IMR-90 (cell line): ENCODE measurements at regions not wholly inside any gene's neighbourhood (a gene's known extent, or its start where the extent isn't known, plus 50 kb on each side); places are given as distances from the start of the nearest gene placed in this dataset.

Experiments used
- ATAC-seq: fragments of 200-7000 bp; cut with Tn5 transposase; 2 replicates; pipeline ENCODE4 v1.9.1; 2020; ENCODE audit warnings: low read depth, mild to moderate bottlenecking, moderate library complexity
- BruUV-seq: library from RNA; stranded (reverse); fragments of 400-500 nt; replicated peaks from 2 replicates; lab custom pipeline; 2021; lab: Mats Ljungman, UMichigan
- CTCF ChIA-PET: fragments of 300-600 bp; formaldehyde crosslinking; extraction: SDS; loops from one replicate; lab custom pipeline; 2021; ENCODE audit warnings: antibody characterized with exemption; lab: Yijun Ruan, JAX
- POLR2A ChIA-PET: fragments of 300-600 bp; sonication (Branson Sonifier 250); formaldehyde crosslinking; loops from one replicate; lab custom pipeline; 2022; ENCODE audit warnings: antibody characterized with exemption; ENCODE audit not compliant: unreplicated experiment; lab: Charles Lee
- DNase-seq: peaks from one replicate; pipeline ENCODE4 v3.0.0; 2013
- H2AFZ ChIP-seq: replicated peaks from 2 replicates; pipeline ENCODE3; 2013; ENCODE audit warnings: low read length, mild to moderate bottlenecking; ENCODE audit not compliant: poor library complexity
- H2AK5ac ChIP-seq: 2 replicates; pipeline ENCODE4 v1.6.1; 2013; ENCODE audit warnings: low read depth, low read length, inconsistent platforms
- H2AK9ac ChIP-seq: replicated peaks from 2 replicates; pipeline ENCODE3; 2013; ENCODE audit warnings: mild to moderate bottlenecking, low read depth, low read length, moderate library complexity; ENCODE audit not compliant: poor library complexity
- H2BK120ac ChIP-seq: 2 replicates; pipeline ENCODE4 v1.6.1; 2013; ENCODE audit warnings: low read depth, low read length, inconsistent platforms
- H2BK15ac ChIP-seq: 3 replicates; pipeline ENCODE4 v1.6.1; 2013; ENCODE audit warnings: low read depth, low read length, inconsistent platforms
- H2BK20ac ChIP-seq: 2 replicates; pipeline ENCODE4 v1.6.1; 2013; ENCODE audit warnings: low read depth, mild to moderate bottlenecking, inconsistent platforms, low read length, moderate library complexity
- H2BK5ac ChIP-seq: 2 replicates; pipeline ENCODE4 v1.6.1; 2013; ENCODE audit warnings: mild to moderate bottlenecking, low read depth, low read length, inconsistent platforms; ENCODE audit not compliant: poor library complexity, severe bottlenecking
- H3K14ac ChIP-seq: replicated peaks from 2 replicates; pipeline ENCODE4 v1.6.1; 2013; ENCODE audit warnings: low read depth, low read length, inconsistent platforms
- H3K18ac ChIP-seq: 2 replicates; pipeline ENCODE4 v1.6.1; 2013; ENCODE audit warnings: low read depth, low read length, control low read depth
- H3K23ac ChIP-seq: 2 replicates; pipeline ENCODE4 v1.6.1; 2013; ENCODE audit warnings: low read depth, low read length, inconsistent platforms
- H3K27ac ChIP-seq: 2 replicates; pipeline ENCODE4 v1.5.1; 2013; ENCODE audit warnings: mild to moderate bottlenecking, control low read depth, low read length; ENCODE audit not compliant: insufficient read depth
- H3K27me3 ChIP-seq: 2 replicates; pipeline ENCODE4 v1.6.1; 2013; ENCODE audit warnings: low read length; ENCODE audit not compliant: control insufficient read depth, insufficient read depth
- H3K36me3 ChIP-seq: 2 replicates; pipeline ENCODE4 v1.6.1; 2013; ENCODE audit warnings: low read length, mixed read lengths; ENCODE audit not compliant: control insufficient read depth, insufficient read depth
- H3K4ac ChIP-seq: 2 replicates; pipeline ENCODE4 v1.6.1; 2013; ENCODE audit warnings: low read depth, low read length, inconsistent platforms
- H3K4me1 ChIP-seq: 2 replicates; pipeline ENCODE4 v1.6.1; 2013; ENCODE audit warnings: low read length, mixed read lengths; ENCODE audit not compliant: control insufficient read depth, insufficient read depth
- H3K4me2 ChIP-seq: 2 replicates; pipeline ENCODE4 v1.6.1; 2013; ENCODE audit warnings: low read depth, mild to moderate bottlenecking, control low read depth, low read length, moderate library complexity
- H3K4me3 ChIP-seq: 2 replicates; pipeline ENCODE4 v1.5.1; 2013; ENCODE audit warnings: low read depth, mild to moderate bottlenecking, control low read depth, low read length, moderate library complexity; ENCODE audit not compliant: insufficient read depth
- H3K56ac ChIP-seq: 2 replicates; pipeline ENCODE4 v1.6.1; 2013; ENCODE audit warnings: low read length, inconsistent platforms; ENCODE audit not compliant: insufficient read depth; ENCODE audit errors: extremely low read depth
- H3K79me1 ChIP-seq, 2 experiments: 2 replicates each; pipeline ENCODE4 v1.6.1; 2013; ENCODE audit warnings: low read length in 2 of 2, inconsistent platforms in 1 of 2, low read depth in 1 of 2
- H3K9ac ChIP-seq: 2 replicates; pipeline ENCODE4 v1.6.1; 2013; ENCODE audit warnings: low read depth, low read length, control low read depth
- H3K9me1 ChIP-seq: 2 replicates; pipeline ENCODE4 v1.6.1; 2013; ENCODE audit warnings: low read length, inconsistent platforms; ENCODE audit not compliant: insufficient read depth
- H3K9me3 ChIP-seq: 2 replicates; pipeline ENCODE4 v1.6.1; 2013; ENCODE audit warnings: low read length; ENCODE audit not compliant: control insufficient read depth, insufficient read depth
- H4K20me1 ChIP-seq: 2 replicates; pipeline ENCODE4 v1.6.1; 2013; ENCODE audit warnings: low read length, inconsistent platforms; ENCODE audit not compliant: insufficient read depth
- H4K5ac ChIP-seq: 2 replicates; pipeline ENCODE4 v1.6.1; 2013; ENCODE audit warnings: mild to moderate bottlenecking, low read depth, low read length, control low read depth
- H4K8ac ChIP-seq, 2 experiments: 2 replicates each; pipeline ENCODE4 v1.6.1; 2013; ENCODE audit warnings: low read depth in 2 of 2, low read length in 2 of 2, control low read depth in 1 of 2, inconsistent platforms in 1 of 2
- H4K91ac ChIP-seq: 2 replicates; pipeline ENCODE4 v1.6.1; 2013; ENCODE audit warnings: low read depth, low read length, inconsistent platforms; ENCODE audit not compliant: insufficient read depth
- CEBPB ChIP-seq: IDR thresholded peaks from 2 replicates; pipeline ENCODE4 v1.6.1; 2012; ENCODE audit warnings: low read depth, low read length, improper control_type of control experiment
- MAZ ChIP-seq: IDR thresholded peaks from 2 replicates; pipeline ENCODE4 v1.6.1; 2012; ENCODE audit warnings: low read depth, mild to moderate bottlenecking, low read length, improper control_type of control experiment, moderate library complexity, borderline replicate concordance
- NFE2L2 ChIP-seq: fragments of 150-350 bp; IDR thresholded peaks from 2 replicates; pipeline ENCODE4 v1.6.1; 2016; ENCODE audit warnings: low read depth, mild to moderate bottlenecking, low read length
- POLR2A ChIP-seq: IDR thresholded peaks from 2 replicates; pipeline ENCODE4 v1.6.1; 2012; ENCODE audit warnings: mild to moderate bottlenecking, low read depth, low read length
- RCOR1 ChIP-seq: IDR thresholded peaks from 2 replicates; pipeline ENCODE4 v1.6.1; 2012; ENCODE audit warnings: mild to moderate bottlenecking, low read length, improper control_type of control experiment; ENCODE audit not compliant: insufficient replicate concordance
- RFX5 ChIP-seq: IDR thresholded peaks from 2 replicates; pipeline ENCODE4 v1.8.0; 2012; ENCODE audit warnings: low read depth, mild to moderate bottlenecking, low read length, moderate library complexity
- WGBS, 2 experiments: methylation state at CpG; one replicate each; pipeline versions ENCODE4 v1.1.5 to v1.1.7; 2013; ENCODE audit warnings: missing lambda C conversion rate in 2 of 2; ENCODE audit not compliant: insufficient read length in 1 of 2; ENCODE audit errors: extremely low coverage in 2 of 2; 5-methylcytosine and 5-hydroxymethylcytosine counted together
- dilution Hi-C: fragments of 300-500 bp; cut with HindIII; formaldehyde crosslinking; loops from one replicate; pipeline ENCODE4 v1.14.3; 2018; ENCODE audit warnings: low sequenced_read_pairs; ENCODE audit not compliant: unreplicated experiment
- in situ Hi-C: fragments of 300-500 bp; cut with MboI; formaldehyde crosslinking; loops from 3 replicates; pipeline ENCODE4 v1.14.3; 2019; ENCODE audit warnings: low sequenced_read_pairs, inconsistent platforms, mixed read lengths
- intact Hi-C: fragments of 100-400 bp; cut with micrococcal nuclease; formaldehyde crosslinking; loops from 2 replicates; pipeline ENCODE4 v1.10.0; 2022

GRCh38 chr16:87219287-87219909 is 97.8 kb downstream of the C16orf95 start:
- ATAC-seq (no peak), DNase-seq (no peak)
- no TSS peak for BruUV-seq
- in situ Hi-C loops (no loop called here), dilution Hi-C loops (no loop called here), intact Hi-C loops (no loop called here)
- TF ChIP-seq NFE2L2 (no peak), POLR2A (no peak), RFX5 (no peak), MAZ (no peak), RCOR1 (no peak), CEBPB (no peak)
- H3K4me1 ChIP-seq = no peaks in the 10 kb centered on the region
- H2AK9ac ChIP-seq = no peak overlapping the region
- H2AFZ ChIP-seq = no peak overlapping the region
- H3K9me1 ChIP-seq = no peaks in the 10 kb centered on the region
- peak overlapping the region; percentile 2 for H2BK5ac ChIP-seq
- H3K9me3 ChIP-seq = no peaks in the 10 kb centered on the region
- no peak overlapping the region for H3K4me3 ChIP-seq
- POLR2A ChIA-PET = no interaction called here
- H3K36me3 ChIP-seq = no peaks in the 10 kb centered on the region
- H4K5ac ChIP-seq = no peak overlapping the region
- H2BK20ac ChIP-seq = no peak overlapping the region
- H3K4ac ChIP-seq = no peak overlapping the region
- H3K18ac ChIP-seq = no peak overlapping the region
- H3K9ac ChIP-seq = no peak overlapping the region
- H4K91ac ChIP-seq = no peak overlapping the region
- peaks cover 12% of the 10 kb centered on the region; the same call in 1 of the 2 replicates for H3K27me3 ChIP-seq
- no peak overlapping the region for H3K4me2 ChIP-seq
- H3K79me1 ChIP-seq = no peaks in the 10 kb centered on the region
- no peak overlapping the region for H2AK5ac ChIP-seq
- no peak overlapping the region for H3K27ac ChIP-seq
- no peak overlapping the region for H2BK15ac ChIP-seq
- no peak overlapping the region for H3K23ac ChIP-seq
- H4K8ac ChIP-seq = no peak overlapping the region
- H3K14ac ChIP-seq = no peak overlapping the region
- no peak overlapping the region for H3K56ac ChIP-seq
- H4K20me1 ChIP-seq = no peaks in the 10 kb centered on the region
- CTCF ChIA-PET = no interaction called here
- H2BK120ac ChIP-seq = no peak overlapping the region
- WGBS, 2 experiments = 93 to 100% methylated on average over 1 to 7 of the region's 15 CpGs
